ENCODE measurements at regions not wholly inside any gene's neighbourhood (a gene's known extent, or its start where the extent isn't known, plus 50 kb on each side); places are given as distances from the start of the nearest gene placed in this dataset.

DNA sequence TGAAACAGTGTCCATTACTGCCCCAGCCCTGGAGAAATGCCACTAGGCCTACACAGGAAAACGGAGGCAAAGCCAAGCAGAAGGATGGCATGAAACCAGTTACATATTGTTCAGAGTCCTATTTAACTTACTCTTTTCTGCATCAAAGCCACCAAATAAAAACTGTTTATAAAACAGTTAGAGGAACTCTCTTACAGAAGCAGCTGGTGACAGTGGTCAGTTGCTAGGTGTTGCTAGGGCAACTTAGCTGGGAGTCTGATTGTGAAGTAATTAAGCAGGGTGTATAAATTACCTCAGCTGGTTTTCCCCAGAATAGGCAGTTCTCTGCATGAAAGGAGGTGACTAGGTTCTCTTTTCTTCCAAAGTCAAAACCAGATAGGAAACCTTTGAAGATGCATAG lies 115.6 kb upstream of the ZBED5 start:
- Histone ChIP-seq H3K4me3 (replicated peaks in 1 of 2; ENCODE audit: low read depth in 1 of 2, low read length in 2 of 2) (no peak overlapping the region), H3K36me3 (ENCODE audit: control insufficient read depth in 1 of 2, insufficient read depth in 2 of 2, low read length in 2 of 2) (no peaks in the 10 kb centered on the region), H3K27ac (ENCODE audit: low read depth, low read length) (no peak overlapping the region), H3K4me1 (ENCODE audit: control insufficient read depth in 1 of 2, insufficient read depth in 2 of 2, low read length in 2 of 2) (no peaks in the 10 kb centered on the region), H3K9me3 (ENCODE audit: control insufficient read depth in 1 of 2, insufficient read depth in 1 of 2, low read depth in 1 of 2, low read length in 2 of 2) (no peaks in the 10 kb centered on the region), H3K79me2 (ENCODE audit: insufficient read depth, low read length) (no peaks in the 10 kb centered on the region), H2AFZ (ENCODE audit: low read depth, low read length, poor library complexity, severe bottlenecking) (no peak overlapping the region), H3K27me3 (ENCODE audit: insufficient read depth, low read length) (no peaks in the 10 kb centered on the region), H3K4me2 (ENCODE audit: low read length) (no peak overlapping the region), H3K9me2 (ENCODE audit: insufficient read depth) (no peaks in the 10 kb centered on the region), H4K20me1 (ENCODE audit: insufficient read depth) (no peaks in the 10 kb centered on the region), H3K9ac (ENCODE audit: low read length) (no peak overlapping the region)
- ATAC-seq (no peak), DNase-seq (ENCODE audit: low read depth, low spot score) (no peak)
- RAD21 ChIA-PET (ENCODE audit: low non-redundant PET in 1 of 2, low total read pairs in 2 of 2, uncharacterized antibody in 2 of 2, unreplicated experiment in 2 of 2) = no interaction called here
- intact Hi-C loops (cut with micrococcal nuclease) = no loop called here
- POLR2A ChIA-PET = interaction anchor here (1.2 kb wide), 1 partner anchor 74 kb away, joined by 3 read pairs; no protein-coding TSS in a partner anchor
- BruUV-seq (replicated peaks) = no TSS peak
- CTCF ChIA-PET = no interaction called here
- TF ChIP-seq ELF1 (IDR thresholded peaks at IDR 0.05; ENCODE audit: borderline replicate concordance, low read depth) (no peak), CBX3 (IDR thresholded peaks at IDR 0.05; ENCODE audit: low read depth) (no peak), EGR1 (IDR thresholded peaks at IDR 0.05; ENCODE audit: low read depth) (no peak), POLR2A (IDR thresholded peaks at IDR 0.05; ENCODE audit: borderline replicate concordance, extremely low read depth, insufficient read depth, insufficient read length) (no peak), SIN3A (IDR thresholded peaks at IDR 0.05; ENCODE audit: low read depth) (no peak), JUND (IDR thresholded peaks at IDR 0.05) (no peak), ZFX (IDR thresholded peaks at IDR 0.05) (no peak), EZH2phosphoT487 (IDR thresholded peaks at IDR 0.05; ENCODE audit: borderline replicate concordance) (no peak), FOSL1 (IDR thresholded peaks at IDR 0.05; ENCODE audit: low read depth) (no peak), CEBPB (IDR thresholded peaks at IDR 0.05; ENCODE audit: low read depth) (no peak), EZH2 (IDR thresholded peaks at IDR 0.05) (no peak)
- TF ChIP-seq, protein P1, sequence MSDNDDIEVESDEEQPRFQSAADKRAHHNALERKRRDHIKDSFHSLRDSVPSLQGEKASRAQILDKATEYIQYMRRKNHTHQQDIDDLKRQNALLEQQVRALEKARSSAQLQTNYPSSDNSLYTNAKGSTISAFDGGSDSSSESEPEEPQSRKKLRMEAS (IDR thresholded peaks at IDR 0.05) = no peak
- TF ChIP-seq, protein P2, sequence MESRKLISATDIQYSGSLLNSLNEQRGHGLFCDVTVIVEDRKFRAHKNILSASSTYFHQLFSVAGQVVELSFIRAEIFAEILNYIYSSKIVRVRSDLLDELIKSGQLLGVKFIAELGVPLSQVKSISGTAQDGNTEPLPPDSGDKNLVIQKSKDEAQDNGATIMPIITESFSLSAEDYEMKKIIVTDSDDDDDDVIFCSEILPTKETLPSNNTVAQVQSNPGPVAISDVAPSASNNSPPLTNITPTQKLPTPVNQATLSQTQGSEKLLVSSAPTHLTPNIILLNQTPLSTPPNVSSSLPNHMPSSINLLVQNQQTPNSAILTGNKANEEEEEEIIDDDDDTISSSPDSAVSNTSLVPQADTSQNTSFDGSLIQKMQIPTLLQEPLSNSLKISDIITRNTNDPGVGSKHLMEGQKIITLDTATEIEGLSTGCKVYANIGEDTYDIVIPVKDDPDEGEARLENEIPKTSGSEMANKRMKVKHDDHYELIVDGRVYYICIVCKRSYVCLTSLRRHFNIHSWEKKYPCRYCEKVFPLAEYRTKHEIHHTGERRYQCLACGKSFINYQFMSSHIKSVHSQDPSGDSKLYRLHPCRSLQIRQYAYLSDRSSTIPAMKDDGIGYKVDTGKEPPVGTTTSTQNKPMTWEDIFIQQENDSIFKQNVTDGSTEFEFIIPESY (IDR thresholded peaks at IDR 0.05; ENCODE audit: extremely low read depth, insufficient replicate concordance, low read length) = no peak
- TF ChIP-seq, protein P3, sequence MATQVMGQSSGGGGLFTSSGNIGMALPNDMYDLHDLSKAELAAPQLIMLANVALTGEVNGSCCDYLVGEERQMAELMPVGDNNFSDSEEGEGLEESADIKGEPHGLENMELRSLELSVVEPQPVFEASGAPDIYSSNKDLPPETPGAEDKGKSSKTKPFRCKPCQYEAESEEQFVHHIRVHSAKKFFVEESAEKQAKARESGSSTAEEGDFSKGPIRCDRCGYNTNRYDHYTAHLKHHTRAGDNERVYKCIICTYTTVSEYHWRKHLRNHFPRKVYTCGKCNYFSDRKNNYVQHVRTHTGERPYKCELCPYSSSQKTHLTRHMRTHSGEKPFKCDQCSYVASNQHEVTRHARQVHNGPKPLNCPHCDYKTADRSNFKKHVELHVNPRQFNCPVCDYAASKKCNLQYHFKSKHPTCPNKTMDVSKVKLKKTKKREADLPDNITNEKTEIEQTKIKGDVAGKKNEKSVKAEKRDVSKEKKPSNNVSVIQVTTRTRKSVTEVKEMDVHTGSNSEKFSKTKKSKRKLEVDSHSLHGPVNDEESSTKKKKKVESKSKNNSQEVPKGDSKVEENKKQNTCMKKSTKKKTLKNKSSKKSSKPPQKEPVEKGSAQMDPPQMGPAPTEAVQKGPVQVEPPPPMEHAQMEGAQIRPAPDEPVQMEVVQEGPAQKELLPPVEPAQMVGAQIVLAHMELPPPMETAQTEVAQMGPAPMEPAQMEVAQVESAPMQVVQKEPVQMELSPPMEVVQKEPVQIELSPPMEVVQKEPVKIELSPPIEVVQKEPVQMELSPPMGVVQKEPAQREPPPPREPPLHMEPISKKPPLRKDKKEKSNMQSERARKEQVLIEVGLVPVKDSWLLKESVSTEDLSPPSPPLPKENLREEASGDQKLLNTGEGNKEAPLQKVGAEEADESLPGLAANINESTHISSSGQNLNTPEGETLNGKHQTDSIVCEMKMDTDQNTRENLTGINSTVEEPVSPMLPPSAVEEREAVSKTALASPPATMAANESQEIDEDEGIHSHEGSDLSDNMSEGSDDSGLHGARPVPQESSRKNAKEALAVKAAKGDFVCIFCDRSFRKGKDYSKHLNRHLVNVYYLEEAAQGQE (IDR thresholded peaks at IDR 0.05; ENCODE audit: low read depth) = no peak
- TF ChIP-seq, protein P4, sequence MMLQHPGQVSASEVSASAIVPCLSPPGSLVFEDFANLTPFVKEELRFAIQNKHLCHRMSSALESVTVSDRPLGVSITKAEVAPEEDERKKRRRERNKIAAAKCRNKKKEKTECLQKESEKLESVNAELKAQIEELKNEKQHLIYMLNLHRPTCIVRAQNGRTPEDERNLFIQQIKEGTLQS (IDR thresholded peaks at IDR 0.05) = no peak
- TF ChIP-seq, protein P5, sequence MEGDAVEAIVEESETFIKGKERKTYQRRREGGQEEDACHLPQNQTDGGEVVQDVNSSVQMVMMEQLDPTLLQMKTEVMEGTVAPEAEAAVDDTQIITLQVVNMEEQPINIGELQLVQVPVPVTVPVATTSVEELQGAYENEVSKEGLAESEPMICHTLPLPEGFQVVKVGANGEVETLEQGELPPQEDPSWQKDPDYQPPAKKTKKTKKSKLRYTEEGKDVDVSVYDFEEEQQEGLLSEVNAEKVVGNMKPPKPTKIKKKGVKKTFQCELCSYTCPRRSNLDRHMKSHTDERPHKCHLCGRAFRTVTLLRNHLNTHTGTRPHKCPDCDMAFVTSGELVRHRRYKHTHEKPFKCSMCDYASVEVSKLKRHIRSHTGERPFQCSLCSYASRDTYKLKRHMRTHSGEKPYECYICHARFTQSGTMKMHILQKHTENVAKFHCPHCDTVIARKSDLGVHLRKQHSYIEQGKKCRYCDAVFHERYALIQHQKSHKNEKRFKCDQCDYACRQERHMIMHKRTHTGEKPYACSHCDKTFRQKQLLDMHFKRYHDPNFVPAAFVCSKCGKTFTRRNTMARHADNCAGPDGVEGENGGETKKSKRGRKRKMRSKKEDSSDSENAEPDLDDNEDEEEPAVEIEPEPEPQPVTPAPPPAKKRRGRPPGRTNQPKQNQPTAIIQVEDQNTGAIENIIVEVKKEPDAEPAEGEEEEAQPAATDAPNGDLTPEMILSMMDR (IDR thresholded peaks at IDR 0.05 in 2 of 3, conservative IDR thresholded peaks at IDR 0.05 in 1 of 3; ENCODE audit: borderline replicate concordance in 1 of 3, insufficient read depth in 1 of 3, low read depth in 2 of 3, low read length in 2 of 3) = no peak

Measured in HCT116 (cell line).